ENCODE measurements at regions not wholly inside any gene's neighbourhood (a gene's known extent, or its start where the extent isn't known, plus 50 kb on each side); places are given as distances from the start of the nearest gene placed in this dataset.

GRCh38 chr4:31291238-31291637 is 571.1 kb downstream of the PCDH7 start:
- TF ChIP-seq EZH2 (IDR thresholded peaks at IDR 0.05; ENCODE audit: low read length, unreplicated experiment) (no peak), CTCF (conservative IDR thresholded peaks at IDR 0.05; ENCODE audit: low read depth, low read length) (no peak), EZH2phosphoT487 (IDR thresholded peaks at IDR 0.05; ENCODE audit: borderline replicate concordance, low read length) (no peak)
